CD8-positive, alpha-beta memory T cell (primary cell): ENCODE measurements at regions not wholly inside any gene's neighbourhood (a gene's known extent, or its start where the extent isn't known, plus 50 kb on each side); places are given as distances from the start of the nearest gene placed in this dataset.
"Not testable (repeated sequence)": the region's sequence is repeated elsewhere in the genome, so short reads cannot be mapped to it uniquely, and the experiment has no call there.

ENCODE experiments used
- CTCF ChIA-PET: fragments of 350-600 bp; sonication (Branson Sonifier 250); formaldehyde crosslinking; loops from one replicate; lab custom pipeline; 2021; ENCODE audit warnings: antibody characterized with exemption; lab: Charles Lee
- POLR2A ChIA-PET: fragments of 350-600 bp; sonication (Branson Sonifier 250); formaldehyde crosslinking; loops from one replicate; lab custom pipeline; 2021; ENCODE audit warnings: antibody characterized with exemption; lab: Charles Lee
- DNase-seq, 5 donors: peaks; one replicate each; pipeline versions ENCODE4 v3.0.0 to v3.0.0-alpha.2; 2020 to 2022; ENCODE audit warnings: mixed read lengths in 1 of 5
- H3K27ac ChIP-seq: one replicate; pipeline ENCODE4 v1.7.0; 2013; ENCODE audit warnings: low read depth, mild to moderate bottlenecking, low read length, moderate library complexity
- H3K27me3 ChIP-seq: 2 replicates; pipeline ENCODE4 v1.7.0; 2013; ENCODE audit warnings: low read length, mild to moderate bottlenecking; ENCODE audit not compliant: insufficient read depth, poor library complexity, severe bottlenecking
- H3K36me3 ChIP-seq: 2 replicates; pipeline ENCODE4 v1.7.0; 2013; ENCODE audit warnings: mild to moderate bottlenecking, low read length, moderate library complexity; ENCODE audit not compliant: insufficient read depth
- H3K4me1 ChIP-seq: 2 replicates; pipeline ENCODE4 v1.7.0; 2013; ENCODE audit warnings: mild to moderate bottlenecking, low read length, moderate library complexity; ENCODE audit not compliant: insufficient read depth
- H3K4me3 ChIP-seq: 2 replicates; pipeline ENCODE4 v1.7.0; 2013; ENCODE audit warnings: mild to moderate bottlenecking, low read length
- H3K9me3 ChIP-seq: 2 replicates; pipeline ENCODE4 v1.7.0; 2013; ENCODE audit warnings: mild to moderate bottlenecking, low read length
- H3K27ac Mint-ChIP-seq, 8 donors: one replicate each; pipeline ENCODE4 v1.8.0; 2020 to 2021; ENCODE audit warnings: mixed read lengths in 8 of 8, mild to moderate bottlenecking in 6 of 8, inconsistent platforms in 3 of 8, moderate library complexity in 3 of 8
- H3K27me3 Mint-ChIP-seq, 2 donors: one replicate each; pipeline ENCODE4 v1.8.0; 2020 to 2021; ENCODE audit warnings: mixed read lengths in 2 of 2, mild to moderate bottlenecking in 1 of 2, moderate library complexity in 1 of 2
- H3K36me3 Mint-ChIP-seq, 3 donors: one replicate each; pipeline ENCODE4 v1.8.0; 2020 to 2021; ENCODE audit warnings: mixed read lengths in 3 of 3, inconsistent platforms in 1 of 3, mild to moderate bottlenecking in 1 of 3
- H3K4me1 Mint-ChIP-seq, 3 donors: one replicate each; pipeline ENCODE4 v1.8.0; 2020 to 2021; ENCODE audit warnings: mixed read lengths in 3 of 3, inconsistent platforms in 1 of 3, mild to moderate bottlenecking in 1 of 3
- H3K4me3 Mint-ChIP-seq, 7 donors: one replicate each; pipeline ENCODE4 v1.8.0; 2020 to 2021; ENCODE audit warnings: mixed read lengths in 7 of 7, mild to moderate bottlenecking in 6 of 7, moderate library complexity in 4 of 7, inconsistent platforms in 2 of 7
- H3K9me3 Mint-ChIP-seq, 5 donors: one replicate each; pipeline ENCODE4 v1.8.0; 2020 to 2022; ENCODE audit warnings: mixed read lengths in 5 of 5, mild to moderate bottlenecking in 3 of 5, moderate library complexity in 2 of 5, inconsistent platforms in 1 of 5

- Histone ChIP-seq H3K27me3 (no peaks in the 10 kb centered on the region), H3K4me3 (no peak overlapping the region), H3K27ac (no peak overlapping the region), H3K9me3 (no peaks in the 10 kb centered on the region), H3K4me1 (no peaks in the 10 kb centered on the region), H3K36me3 (no peaks in the 10 kb centered on the region)
- no peaks in the 10 kb centered on the region for H3K27me3 Mint-ChIP-seq
- DNase-seq, result no peak
- CTCF ChIA-PET, result no interaction called here
- no peaks in the 10 kb centered on the region for H3K36me3 Mint-ChIP-seq
- no peak overlapping the region for H3K27ac Mint-ChIP-seq
- peaks cover 0 to 3% (median 0%) of the 10 kb centered on the region in 5 donors for H3K9me3 Mint-ChIP-seq
- H3K4me1 Mint-ChIP-seq, result no peaks in the 10 kb centered on the region
- POLR2A ChIA-PET, result no interaction called here
- H3K4me3 Mint-ChIP-seq, result no peak overlapping the region
Measured at GRCh38 chr4:148845609-148846008, 403.4 kb upstream of the NR3C2 start.

DNA sequence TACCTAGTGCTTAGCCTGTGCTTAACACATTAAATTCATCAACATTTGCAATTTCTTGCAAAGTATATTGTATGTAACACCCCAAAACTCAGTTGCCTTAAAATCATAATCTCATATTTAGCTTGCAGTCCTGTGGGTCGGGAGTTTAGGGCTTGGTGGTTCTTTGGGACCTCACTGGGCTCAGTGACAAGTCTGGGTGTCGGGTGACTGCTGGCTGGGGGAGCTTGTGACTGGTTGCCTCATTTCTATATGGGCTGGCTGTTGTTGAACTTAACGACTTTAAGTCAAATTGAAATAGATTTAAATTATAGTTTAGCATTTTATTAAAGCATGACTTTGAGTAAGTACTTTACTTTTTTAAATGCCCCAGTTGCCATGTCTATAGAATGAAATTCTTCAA, 401.4 kb upstream of the NR3C2 start:
- no peaks in the 10 kb centered on the region for H3K36me3 Mint-ChIP-seq
- CTCF ChIA-PET, result no interaction called here

DNA sequence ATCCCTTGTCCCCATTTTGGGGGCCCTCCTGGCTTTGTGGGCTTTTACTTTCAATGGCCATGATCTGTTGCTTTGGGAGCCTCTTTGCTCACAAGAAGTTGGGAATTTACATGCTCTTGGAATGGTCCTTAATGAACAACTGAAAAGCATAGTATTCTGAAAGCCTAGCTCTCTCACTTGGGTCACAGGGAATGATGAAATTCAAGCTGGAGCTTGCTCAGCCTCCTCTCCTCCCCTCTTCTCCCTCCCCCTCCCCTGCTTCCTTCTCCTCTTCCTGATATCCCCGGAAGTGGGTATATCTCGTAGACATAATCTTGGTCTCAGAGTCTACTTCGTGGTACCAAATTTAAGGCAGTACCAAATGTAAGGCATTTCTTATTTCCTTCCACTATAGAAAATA, 400.6 kb upstream of the NR3C2 start:
- Mint-ChIP-seq H3K9me3 (peaks cover 0 to 1% (median 0%) of the 10 kb centered on the region in 5 donors), H3K27me3 (no peaks in the 10 kb centered on the region), H3K36me3 (no peaks in the 10 kb centered on the region), H3K4me3 (no peak overlapping the region), H3K27ac (no peak overlapping the region), H3K4me1 (no peaks in the 10 kb centered on the region)
- POLR2A ChIA-PET, result no interaction called here
- Histone ChIP-seq H3K27ac (no peak overlapping the region), H3K4me1 (no peaks in the 10 kb centered on the region), H3K36me3 (no peaks in the 10 kb centered on the region), H3K4me3 (no peak overlapping the region), H3K9me3 (no peaks in the 10 kb centered on the region), H3K27me3 (no peaks in the 10 kb centered on the region)
- DNase-seq, result no peak
- CTCF ChIA-PET, result no interaction called here

More for the DNA sequence above, 401.4 kb upstream of the NR3C2 start:
- no peaks in the 10 kb centered on the region for H3K36me3 ChIP-seq
- no peak overlapping the region for H3K27ac ChIP-seq
- H3K27me3 ChIP-seq, result no peaks in the 10 kb centered on the region
- POLR2A ChIA-PET, result no interaction called here
- Mint-ChIP-seq H3K4me1 (no peaks in the 10 kb centered on the region), H3K27ac (no peak overlapping the region), H3K27me3 (no peaks in the 10 kb centered on the region), H3K9me3 (peaks cover 0 to 3% (median 0%) of the 10 kb centered on the region in 5 donors), H3K4me3 (no peak overlapping the region)
- no peaks in the 10 kb centered on the region for H3K9me3 ChIP-seq
- no peak for DNase-seq
- no peak overlapping the region for H3K4me3 ChIP-seq
- H3K4me1 ChIP-seq, result no peaks in the 10 kb centered on the region

GRCh38 chr4:148837571-148837970, 395.4 kb upstream of the NR3C2 start:
- H3K36me3 ChIP-seq, H3K27me3 ChIP-seq, H3K9me3 ChIP-seq, H3K4me3 ChIP-seq, H3K4me3 Mint-ChIP-seq, H3K27ac Mint-ChIP-seq, H3K4me1 Mint-ChIP-seq, H3K27me3 Mint-ChIP-seq, H3K36me3 Mint-ChIP-seq, CTCF ChIA-PET, POLR2A ChIA-PET, H3K4me1 ChIP-seq, H3K27ac ChIP-seq, DNase-seq, H3K9me3 Mint-ChIP-seq: not testable (repeated sequence)

DNA sequence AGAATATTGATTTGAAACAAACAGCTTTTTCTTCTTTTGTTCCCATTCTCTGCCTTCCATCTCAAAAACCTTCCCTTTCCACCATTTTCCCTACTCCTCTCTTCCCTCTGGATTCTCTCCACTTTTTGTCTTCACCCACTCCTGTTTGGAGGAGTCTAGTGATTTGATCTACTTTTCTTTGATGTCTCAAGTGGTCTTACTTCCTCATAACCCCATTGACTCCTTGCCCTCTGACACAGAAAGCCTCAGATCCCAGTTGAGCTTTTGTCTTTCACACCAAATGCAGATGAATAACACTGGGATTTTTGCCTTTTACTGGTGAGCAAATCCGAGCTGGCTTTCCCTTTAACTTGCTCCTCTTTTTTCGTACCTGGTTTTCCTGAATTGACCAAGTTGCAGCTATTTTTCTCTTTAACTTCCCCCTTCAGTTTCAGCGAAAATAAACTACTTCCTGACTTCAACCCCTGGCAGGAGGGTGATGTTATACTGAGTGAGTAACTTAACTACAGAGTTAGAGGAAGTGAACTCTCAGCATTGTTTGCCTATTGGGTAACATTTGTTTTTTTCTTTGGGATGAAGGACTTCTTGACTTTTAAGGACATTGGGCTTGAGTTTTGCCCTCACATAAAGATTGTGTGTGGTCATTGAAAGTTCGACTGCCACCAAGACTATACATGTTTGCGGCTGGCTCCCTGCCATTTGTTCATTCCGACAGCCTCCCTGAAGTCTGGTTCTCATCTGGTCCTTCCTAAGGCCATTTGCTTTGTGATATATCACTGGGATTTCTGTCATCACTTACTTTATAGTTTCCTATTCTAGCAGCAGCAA, 392.8 kb upstream of the NR3C2 start:
- ChIA-PET POLR2A (no interaction called here), CTCF (no interaction called here)
- no peaks in the 10 kb centered on the region for H3K9me3 Mint-ChIP-seq
- no peaks in the 10 kb centered on the region for H3K36me3 Mint-ChIP-seq
- H3K27me3 Mint-ChIP-seq, result peaks cover 0 to 4% of the 10 kb centered on the region in 2 donors
- H3K27me3 ChIP-seq, result no peaks in the 10 kb centered on the region
- H3K9me3 ChIP-seq, result no peaks in the 10 kb centered on the region
- H3K4me3 ChIP-seq, result no peak overlapping the region
- no peaks in the 10 kb centered on the region for H3K4me1 ChIP-seq
- no peak overlapping the region for H3K27ac Mint-ChIP-seq
- no peak for DNase-seq
- H3K36me3 ChIP-seq, result no peaks in the 10 kb centered on the region
- H3K4me3 Mint-ChIP-seq, result no peak overlapping the region
- no peaks in the 10 kb centered on the region for H3K4me1 Mint-ChIP-seq
- H3K27ac ChIP-seq, result no peak overlapping the region

- Mint-ChIP-seq H3K36me3 (no peaks in the 10 kb centered on the region), H3K27me3 (peaks cover 2 to 4% of the 10 kb centered on the region in 2 donors), H3K27ac (no peak overlapping the region), H3K9me3 (peaks cover 0 to 3% (median 0%) of the 10 kb centered on the region in 5 donors), H3K4me1 (no peaks in the 10 kb centered on the region), H3K4me3 (no peak overlapping the region)
- ChIA-PET POLR2A (no interaction called here), CTCF (no interaction called here)
- no peaks in the 10 kb centered on the region for H3K4me1 ChIP-seq
- H3K27me3 ChIP-seq, result no peaks in the 10 kb centered on the region
- H3K36me3 ChIP-seq, result no peaks in the 10 kb centered on the region
- DNase-seq, result no peak
- H3K4me3 ChIP-seq, result no peak overlapping the region
- no peaks in the 10 kb centered on the region for H3K9me3 ChIP-seq
- no peak overlapping the region for H3K27ac ChIP-seq
Measured at GRCh38 chr4:148831945-148832344, 389.7 kb upstream of the NR3C2 start.

DNA sequence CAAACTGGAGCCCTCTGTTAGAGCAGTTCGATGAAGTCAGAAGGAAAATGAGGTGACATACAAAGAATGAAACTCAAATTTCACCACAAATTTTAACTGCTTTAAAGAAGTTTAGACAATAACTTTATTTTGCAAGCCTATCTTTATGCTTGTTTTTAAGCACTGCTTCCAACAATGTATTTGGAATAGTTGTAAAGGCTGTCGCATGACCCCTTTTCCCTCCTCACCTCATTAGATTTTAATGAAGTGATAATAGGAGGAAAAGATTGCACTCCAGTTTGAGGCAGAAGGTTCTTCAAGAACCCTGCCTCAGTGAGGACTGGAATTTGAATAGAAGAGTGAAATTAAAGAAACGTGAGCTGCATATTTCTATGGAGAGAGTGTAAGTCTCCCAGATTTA, 386.1 kb upstream of the NR3C2 start:
- Mint-ChIP-seq H3K4me3 (no peak overlapping the region), H3K9me3 (peaks cover 0 to 3% (median 2%) of the 10 kb centered on the region in 5 donors), H3K27me3 (peaks cover 4% of the 10 kb centered on the region in 2 donors), H3K36me3 (no peaks in the 10 kb centered on the region), H3K27ac (no peak overlapping the region), H3K4me1 (no peaks in the 10 kb centered on the region)
- Histone ChIP-seq H3K4me1 (no peaks in the 10 kb centered on the region), H3K27me3 (no peaks in the 10 kb centered on the region), H3K27ac (no peak overlapping the region), H3K9me3 (no peaks in the 10 kb centered on the region), H3K36me3 (no peaks in the 10 kb centered on the region), H3K4me3 (no peak overlapping the region)
- CTCF ChIA-PET, result interaction anchor here (0.9 kb wide), 1 partner anchor 20 kb away, joined by 3 read pairs; no protein-coding TSS in a partner anchor
- DNase-seq, result no peak
- POLR2A ChIA-PET, result no interaction called here

GRCh38 chr4:148827781-148828180, 385.6 kb upstream of the NR3C2 start:
- no peak overlapping the region for H3K4me3 ChIP-seq
- Mint-ChIP-seq H3K4me3 (no peak overlapping the region), H3K9me3 (peaks cover 0 to 3% (median 2%) of the 10 kb centered on the region in 5 donors), H3K27ac (no peak overlapping the region), H3K27me3 (peaks cover 0 to 5% of the 10 kb centered on the region in 2 donors), H3K4me1 (no peaks in the 10 kb centered on the region), H3K36me3 (no peaks in the 10 kb centered on the region)
- CTCF ChIA-PET, result no interaction called here
- no peak for DNase-seq
- H3K27ac ChIP-seq, result no peak overlapping the region
- no peaks in the 10 kb centered on the region for H3K36me3 ChIP-seq
- no peaks in the 10 kb centered on the region for H3K27me3 ChIP-seq
- H3K4me1 ChIP-seq, result no peaks in the 10 kb centered on the region
- POLR2A ChIA-PET, result no interaction called here
- H3K9me3 ChIP-seq, result no peaks in the 10 kb centered on the region
